H9 (cell line): ENCODE measurements at regions not wholly inside any gene's neighbourhood (a gene's known extent, or its start where the extent isn't known, plus 50 kb on each side); places are given as distances from the start of the nearest gene placed in this dataset.

Experiments used
- DNase-seq: peaks from one replicate; pipeline ENCODE4 v3.0.0-alpha.2; 2017
- H2AFZ ChIP-seq: one replicate; pipeline ENCODE4 v1.6.1; 2013; ENCODE audit warnings: mild to moderate bottlenecking, low read length, control low read depth, moderate library complexity
- H2AK5ac ChIP-seq: 2 replicates; pipeline ENCODE4 v1.6.1; 2013; ENCODE audit warnings: low read length, control low read depth, mixed read lengths; ENCODE audit not compliant: insufficient read length
- H2BK120ac ChIP-seq: one replicate; pipeline ENCODE4 v1.6.1; 2013; ENCODE audit warnings: low read depth, mild to moderate bottlenecking, low read length, control low read depth, inconsistent platforms; ENCODE audit not compliant: poor library complexity, severe bottlenecking
- H2BK12ac ChIP-seq: 2 replicates; pipeline ENCODE4 v1.6.1; 2013; ENCODE audit warnings: low read length, control low read depth, mixed read lengths, low read depth; ENCODE audit not compliant: insufficient read length
- H2BK15ac ChIP-seq: 2 replicates; pipeline ENCODE4 v1.6.1; 2013; ENCODE audit warnings: low read depth, low read length, control low read depth
- H2BK20ac ChIP-seq: one replicate; pipeline ENCODE4 v1.6.1; 2013; ENCODE audit warnings: low read depth, mild to moderate bottlenecking, low read length, control low read depth, inconsistent platforms; ENCODE audit not compliant: poor library complexity, severe bottlenecking
- H2BK5ac ChIP-seq: 2 replicates; pipeline ENCODE4 v1.6.1; 2013; ENCODE audit warnings: low read length, control low read depth, mixed read lengths; ENCODE audit not compliant: insufficient read length
- H3K14ac ChIP-seq: 2 replicates; pipeline ENCODE4 v1.6.1; 2013; ENCODE audit warnings: low read length, control low read depth; ENCODE audit not compliant: insufficient read depth
- H3K18ac ChIP-seq: 2 replicates; pipeline ENCODE4 v1.6.1; 2013; ENCODE audit warnings: low read depth, mild to moderate bottlenecking, mixed read lengths, low read length, control low read depth; ENCODE audit not compliant: insufficient read length
- H3K23ac ChIP-seq: 2 replicates; pipeline ENCODE4 v1.6.1; 2013; ENCODE audit warnings: low read length, control low read depth, mixed read lengths, low read depth; ENCODE audit not compliant: insufficient read length
- H3K23me2 ChIP-seq: 2 replicates; pipeline ENCODE4 v1.6.1; 2013; ENCODE audit warnings: low read depth, mild to moderate bottlenecking, mixed read lengths, low read length, control low read depth; ENCODE audit not compliant: insufficient read length, poor library complexity, severe bottlenecking
- H3K27ac ChIP-seq: 2 replicates; pipeline ENCODE4 v1.5.1; 2013; ENCODE audit warnings: low read length, control low read depth, mixed read lengths, low read depth; ENCODE audit not compliant: insufficient read length
- H3K27me3 ChIP-seq: 2 replicates; pipeline ENCODE4 v1.6.1; 2013; ENCODE audit warnings: low read length, control low read depth, inconsistent platforms; ENCODE audit not compliant: insufficient read depth
- H3K4ac ChIP-seq: 2 replicates; pipeline ENCODE4 v1.6.1; 2013; ENCODE audit warnings: low read depth, mild to moderate bottlenecking, control low read depth, inconsistent platforms, low read length, moderate library complexity
- H3K4me1 ChIP-seq: 2 replicates; pipeline ENCODE4 v1.6.1; 2013; ENCODE audit warnings: low read length, control low read depth, inconsistent platforms; ENCODE audit not compliant: insufficient read depth
- H3K4me2 ChIP-seq: 2 replicates; pipeline ENCODE4 v1.6.1; 2013; ENCODE audit warnings: low read length, control low read depth, mixed read lengths; ENCODE audit not compliant: insufficient read length, insufficient read depth
- H3K56ac ChIP-seq: 2 replicates; pipeline ENCODE4 v1.6.1; 2013; ENCODE audit warnings: low read depth, mild to moderate bottlenecking, mixed read lengths, low read length, control low read depth; ENCODE audit not compliant: insufficient read length
- H3K79me1 ChIP-seq: 2 replicates; pipeline ENCODE4 v1.6.1; 2013; ENCODE audit warnings: low read depth, mild to moderate bottlenecking, moderate library complexity, low read length, control low read depth, inconsistent platforms; ENCODE audit not compliant: insufficient read depth, poor library complexity, severe bottlenecking
- H3K79me2 ChIP-seq: 2 replicates; pipeline ENCODE4 v1.6.1; 2013; ENCODE audit warnings: low read length, control low read depth, inconsistent platforms; ENCODE audit not compliant: insufficient read depth
- H3K9ac ChIP-seq: 2 replicates; pipeline ENCODE4 v1.6.1; 2013; ENCODE audit warnings: low read length, control low read depth, mixed read lengths; ENCODE audit not compliant: insufficient read length; ENCODE audit errors: extremely low read depth
- H3K9me3 ChIP-seq: one replicate; pipeline ENCODE4 v1.6.1; 2013; ENCODE audit warnings: low read depth, low read length, inconsistent platforms; ENCODE audit not compliant: control insufficient read depth
- H3T11ph ChIP-seq: one replicate; pipeline ENCODE4 v1.6.1; 2013; ENCODE audit warnings: mild to moderate bottlenecking, low read length, control low read depth, inconsistent platforms
- H4K20me1 ChIP-seq: one replicate; pipeline ENCODE4 v1.6.1; 2013; ENCODE audit not compliant: control insufficient read depth, insufficient read length, insufficient read depth
- H4K5ac ChIP-seq: 2 replicates; pipeline ENCODE4 v1.6.1; 2013; ENCODE audit warnings: low read depth, mild to moderate bottlenecking, mixed read lengths, low read length, control low read depth; ENCODE audit not compliant: insufficient read length
- H4K8ac ChIP-seq: replicated peaks from 2 replicates; pipeline ENCODE4 v1.6.1; 2013; ENCODE audit warnings: low read length, control low read depth, mixed read lengths, low read depth; ENCODE audit not compliant: insufficient read length
- H4K91ac ChIP-seq: 2 replicates; pipeline ENCODE4 v1.6.1; 2013; ENCODE audit warnings: low read depth, mild to moderate bottlenecking, moderate library complexity, mixed read lengths, low read length, control low read depth; ENCODE audit not compliant: insufficient read length
- H3K27ac Mint-ChIP-seq, 3 experiments: 2 replicates in 2 of 3; 3 replicates in 1 of 3; pipeline ENCODE4 v1.8.0; 2020 to 2021; ENCODE audit warnings: mixed read lengths in 3 of 3, mild to moderate bottlenecking in 1 of 3, moderate library complexity in 1 of 3
- H3K27me3 Mint-ChIP-seq: 2 replicates; pipeline ENCODE4 v1.8.0; 2021; ENCODE audit warnings: low read depth, mild to moderate bottlenecking, moderate library complexity, mixed read lengths
- H3K36me3 Mint-ChIP-seq, 3 experiments: 2 replicates in 2 of 3; 3 replicates in 1 of 3; pipeline ENCODE4 v1.8.0; 2020 to 2021; ENCODE audit warnings: low read depth in 3 of 3, mixed read lengths in 3 of 3; ENCODE audit not compliant: insufficient read depth in 1 of 3
- H3K4me1 Mint-ChIP-seq, 2 experiments: 2 replicates each; pipeline ENCODE4 v1.8.0; 2020; ENCODE audit warnings: mixed read lengths in 2 of 2
- H3K4me3 Mint-ChIP-seq, 2 experiments: 2 replicates in 1 of 2; 3 replicates in 1 of 2; pipeline ENCODE4 v1.8.0; 2020 to 2021; ENCODE audit warnings: mild to moderate bottlenecking in 2 of 2, mixed read lengths in 2 of 2, moderate library complexity in 1 of 2
- H3K9me3 Mint-ChIP-seq, 2 experiments: 2 replicates in 1 of 2; 3 replicates in 1 of 2; pipeline ENCODE4 v1.8.0; 2020; ENCODE audit warnings: mild to moderate bottlenecking in 2 of 2, mixed read lengths in 2 of 2, moderate library complexity in 1 of 2
- WGBS: extraction: QIAGEN DNeasy Blood & Tissue Kit; methylation state at CpG from one replicate; pipeline ENCODE4 v1.1.7; 2013; ENCODE audit warnings: missing lambda C conversion rate, low lambda C conversion rate, mixed read lengths; ENCODE audit not compliant: insufficient read length; ENCODE audit errors: extremely low coverage; 5-methylcytosine and 5-hydroxymethylcytosine counted together
- TF ChIP-seq, protein P1 (sequence below): fragments of 200-600 bp; sonication (generic); conservative IDR thresholded peaks from 3 replicates; pipeline ENCODE4 v1.8.0; 2021; ENCODE audit warnings: antibody characterized with exemption, mild to moderate bottlenecking

DNA sequence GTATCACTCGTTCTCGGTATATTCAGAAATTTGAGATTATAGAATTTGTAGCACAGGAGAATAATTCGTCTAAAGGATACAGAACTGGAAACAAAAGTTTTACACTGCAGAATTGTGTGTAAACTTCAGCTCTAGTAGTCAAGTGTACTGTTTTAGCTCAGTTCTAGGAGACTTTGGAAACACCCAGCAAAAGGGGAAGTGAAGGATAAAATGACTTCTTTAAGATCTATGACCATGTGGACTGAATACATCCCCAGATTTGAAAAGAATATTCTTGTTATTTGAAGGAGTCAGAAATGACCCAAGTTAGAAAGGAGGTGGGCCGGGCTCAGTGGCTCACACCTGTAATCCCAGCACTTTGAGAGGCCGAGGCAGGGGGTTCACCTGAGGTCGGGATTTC is 174.0 kb upstream of the FOXQ1 start:
- WGBS = no CpG with 5 or more reads among the region's 6 CpGs
- H2AK5ac ChIP-seq = no peak overlapping the region
- Mint-ChIP-seq H3K27ac (no peak overlapping the region), H3K4me1 (no peaks in the 10 kb centered on the region), H3K9me3 (peaks cover 0 to 5% of the 10 kb centered on the region in 2 experiments; a peak in 4 of 5 replicates), H3K27me3 (peaks cover 10% of the 10 kb centered on the region), H3K4me3 (no peak overlapping the region), H3K36me3 (no peaks in the 10 kb centered on the region; a peak in 2 of 7 replicates)
- no peak overlapping the region for H2BK20ac ChIP-seq
- no peak overlapping the region for H4K5ac ChIP-seq
- no peaks in the 10 kb centered on the region for H3K9me3 ChIP-seq
- H3K4me2 ChIP-seq = no peak overlapping the region
- no peak overlapping the region for H4K91ac ChIP-seq
- H3K23me2 ChIP-seq = no peaks in the 10 kb centered on the region
- no peak for DNase-seq
- no peaks in the 10 kb centered on the region for H3K4me1 ChIP-seq
- no peak overlapping the region for H2BK12ac ChIP-seq
- no peak overlapping the region for H2BK15ac ChIP-seq
- TF ChIP-seq, protein P1, sequence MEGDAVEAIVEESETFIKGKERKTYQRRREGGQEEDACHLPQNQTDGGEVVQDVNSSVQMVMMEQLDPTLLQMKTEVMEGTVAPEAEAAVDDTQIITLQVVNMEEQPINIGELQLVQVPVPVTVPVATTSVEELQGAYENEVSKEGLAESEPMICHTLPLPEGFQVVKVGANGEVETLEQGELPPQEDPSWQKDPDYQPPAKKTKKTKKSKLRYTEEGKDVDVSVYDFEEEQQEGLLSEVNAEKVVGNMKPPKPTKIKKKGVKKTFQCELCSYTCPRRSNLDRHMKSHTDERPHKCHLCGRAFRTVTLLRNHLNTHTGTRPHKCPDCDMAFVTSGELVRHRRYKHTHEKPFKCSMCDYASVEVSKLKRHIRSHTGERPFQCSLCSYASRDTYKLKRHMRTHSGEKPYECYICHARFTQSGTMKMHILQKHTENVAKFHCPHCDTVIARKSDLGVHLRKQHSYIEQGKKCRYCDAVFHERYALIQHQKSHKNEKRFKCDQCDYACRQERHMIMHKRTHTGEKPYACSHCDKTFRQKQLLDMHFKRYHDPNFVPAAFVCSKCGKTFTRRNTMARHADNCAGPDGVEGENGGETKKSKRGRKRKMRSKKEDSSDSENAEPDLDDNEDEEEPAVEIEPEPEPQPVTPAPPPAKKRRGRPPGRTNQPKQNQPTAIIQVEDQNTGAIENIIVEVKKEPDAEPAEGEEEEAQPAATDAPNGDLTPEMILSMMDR = no peak
- no peaks in the 10 kb centered on the region for H3K27me3 ChIP-seq
- no peak overlapping the region for H3K56ac ChIP-seq
- H4K20me1 ChIP-seq = no peaks in the 10 kb centered on the region
- H2BK120ac ChIP-seq = no peak overlapping the region
- no peaks in the 10 kb centered on the region for H3K79me1 ChIP-seq
- H4K8ac ChIP-seq = no peak overlapping the region
- no peak overlapping the region for H2AFZ ChIP-seq
- no peak overlapping the region for H3K4ac ChIP-seq
- no peaks in the 10 kb centered on the region for H3K79me2 ChIP-seq
- no peak overlapping the region for H3K23ac ChIP-seq
- no peak overlapping the region for H3K18ac ChIP-seq
- H3T11ph ChIP-seq = no peak overlapping the region
- H3K9ac ChIP-seq = no peak overlapping the region
- H3K27ac ChIP-seq = no peak overlapping the region
- H2BK5ac ChIP-seq = no peak overlapping the region
- H3K14ac ChIP-seq = no peak overlapping the region
